ENCODE measurements at regions not wholly inside any gene's neighbourhood (a gene's known extent, or its start where the extent isn't known, plus 50 kb on each side); places are given as distances from the start of the nearest gene placed in this dataset.

DNA sequence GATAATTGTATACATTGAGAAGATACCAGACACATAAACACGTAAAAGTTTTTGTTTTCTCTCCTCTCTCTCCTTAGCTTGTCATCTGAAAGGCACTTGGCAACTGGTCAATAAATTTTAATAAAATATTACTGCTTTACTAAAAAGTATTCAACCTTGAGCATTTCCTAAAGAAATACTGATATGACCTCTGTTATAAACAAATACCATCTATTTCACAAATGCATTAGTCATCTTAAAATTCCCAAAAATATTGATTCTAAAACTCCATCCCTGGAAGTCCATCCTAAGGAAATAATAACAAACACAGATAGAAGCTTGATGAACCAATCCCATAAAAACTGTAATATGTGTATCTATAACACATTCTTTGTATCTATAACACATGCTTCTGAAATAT is 483.2 kb downstream of the TLR4 start:
- DNase-seq (ENCODE audit: low spot score) = no peak

DNA sequence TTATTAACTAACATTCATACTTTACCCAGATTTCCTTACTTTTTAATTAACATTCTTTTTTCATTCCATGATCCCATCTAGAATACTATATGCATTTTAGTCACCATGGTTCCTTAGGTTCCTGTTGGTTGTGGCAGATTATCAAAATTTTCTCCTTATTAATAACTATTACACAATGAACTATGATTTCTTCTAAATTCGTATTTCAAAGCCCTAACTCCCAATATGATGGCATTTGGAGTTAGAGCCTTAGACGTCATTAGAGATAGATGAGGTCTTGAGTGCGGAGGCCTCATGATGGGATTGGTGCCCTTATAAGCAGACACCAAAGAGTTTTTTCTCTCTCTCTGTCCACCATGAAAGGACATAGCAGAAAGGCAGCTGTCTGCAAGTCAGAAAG is 485.4 kb downstream of the TLR4 start:
- DNase-seq (ENCODE audit: low spot score) = no peak

DNA sequence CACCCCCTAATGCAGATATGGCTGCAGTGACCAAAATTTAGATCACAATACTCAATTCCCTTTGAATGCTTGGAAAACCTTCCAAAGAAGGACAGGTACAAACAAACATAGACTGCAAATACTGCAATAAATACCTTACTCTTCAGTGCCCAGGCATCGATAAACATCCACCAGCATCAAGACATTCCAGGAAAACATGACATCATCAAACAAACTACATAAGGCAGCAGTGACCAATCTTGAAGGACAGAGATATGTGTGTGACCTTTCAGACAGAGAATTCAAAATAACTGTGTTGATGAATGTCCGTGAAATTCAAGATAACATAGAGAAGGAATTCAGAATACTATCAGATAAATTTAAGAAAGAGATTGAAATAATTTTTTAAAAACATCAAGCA is 488.6 kb downstream of the TLR4 start:
- DNase-seq (ENCODE audit: low spot score) = no peak

DNA sequence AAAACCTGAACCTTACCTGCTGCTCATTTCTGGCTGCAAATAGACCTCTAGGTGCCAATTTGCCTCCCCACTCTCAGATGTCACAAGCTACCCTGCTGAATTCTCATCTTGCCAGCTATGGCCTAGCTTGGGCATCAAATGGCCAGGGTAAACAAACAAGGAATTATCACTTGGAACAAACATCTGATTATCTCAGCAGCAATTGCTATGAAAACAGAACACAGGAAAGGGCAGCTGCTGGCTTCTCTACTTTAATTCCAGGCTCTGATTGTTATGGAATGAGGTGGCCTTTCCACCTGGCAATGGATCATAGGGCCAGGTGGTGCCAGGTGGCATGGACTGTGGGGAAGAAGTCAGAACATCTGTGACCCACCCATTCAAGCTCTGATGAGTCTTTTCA is 505.1 kb downstream of the TLR4 start:
- DNase-seq (ENCODE audit: low spot score) = no peak

DNA sequence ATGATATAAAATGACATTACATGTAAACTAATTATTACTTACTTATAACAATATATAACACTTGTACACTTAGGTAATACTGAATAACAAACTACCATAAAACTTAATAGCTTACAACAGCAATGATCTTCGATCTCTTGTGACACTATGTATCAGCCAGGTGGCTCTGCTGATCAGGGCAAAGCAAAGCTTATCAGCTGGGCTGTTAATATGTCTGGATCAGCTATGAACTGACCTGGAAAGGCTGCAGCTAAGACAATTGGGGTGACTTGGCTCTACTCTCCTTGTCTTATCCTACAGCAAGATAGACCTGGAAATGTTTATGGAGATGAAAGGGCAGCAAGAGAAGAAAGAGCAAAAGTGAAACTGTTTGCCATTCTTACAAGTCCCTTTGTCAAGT is 511.3 kb downstream of the TLR4 start:
- DNase-seq (ENCODE audit: low spot score) = no peak

DNA sequence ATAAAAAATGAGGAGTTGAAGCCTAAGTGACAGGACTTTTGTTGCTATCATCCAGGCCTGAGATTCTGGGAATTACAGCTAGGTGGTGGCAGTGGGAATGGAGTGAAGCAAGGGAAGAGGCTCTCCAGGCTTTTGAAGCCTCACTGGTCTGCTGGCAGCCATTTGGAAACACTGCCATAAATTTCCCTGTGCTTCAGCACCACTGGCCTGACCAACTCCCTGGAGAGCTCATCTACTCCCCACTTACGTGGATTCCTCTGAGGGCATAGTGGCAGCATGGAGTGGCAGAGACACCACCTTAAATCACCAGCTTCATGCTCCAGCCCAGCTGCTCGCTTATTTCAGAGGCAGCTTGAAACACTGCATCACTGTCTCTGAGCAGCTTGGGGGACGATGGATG is 518.2 kb downstream of the TLR4 start:
- no peak for DNase-seq (ENCODE audit: low spot score)

DNA sequence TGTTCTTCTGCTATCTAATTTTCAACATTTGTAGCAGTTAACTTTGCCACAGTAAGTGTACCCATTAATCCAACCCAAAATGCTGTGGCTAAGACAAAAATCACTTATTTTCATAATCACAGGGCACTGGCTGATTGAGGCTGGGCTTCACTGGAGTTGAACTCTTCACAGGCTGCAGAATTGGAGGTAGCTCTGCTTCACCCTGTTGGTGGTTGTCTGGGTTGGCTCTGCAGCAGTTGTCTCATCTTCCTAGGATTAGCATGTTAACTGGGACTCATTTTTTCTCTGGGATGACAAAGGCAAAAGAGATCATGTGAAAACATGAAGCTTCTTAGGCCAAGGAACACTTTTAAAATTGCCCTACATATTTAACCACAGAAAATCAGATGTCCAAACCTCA is 518.9 kb downstream of the TLR4 start:
- no peak for DNase-seq (ENCODE audit: low spot score)

DNA sequence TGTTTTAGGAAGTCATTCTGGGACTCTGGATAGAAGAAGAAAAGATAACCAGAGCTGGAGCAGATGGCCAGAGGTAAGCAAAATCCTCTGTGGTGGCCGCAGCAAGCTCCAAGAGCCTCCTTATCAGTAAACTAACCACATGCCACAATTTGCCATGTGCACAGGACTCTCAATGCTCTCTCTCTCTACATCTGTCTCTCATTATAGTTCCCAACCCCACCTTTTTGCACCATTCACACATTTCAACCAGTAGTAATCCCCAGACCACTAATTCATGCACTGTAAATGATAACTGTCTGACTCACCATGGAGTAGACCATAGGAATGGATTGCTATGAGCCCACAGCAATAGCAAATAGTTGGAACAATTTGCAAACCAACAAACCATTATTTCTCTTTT is 526.1 kb downstream of the TLR4 start:
- no peak for DNase-seq (ENCODE audit: low spot score)

DNA sequence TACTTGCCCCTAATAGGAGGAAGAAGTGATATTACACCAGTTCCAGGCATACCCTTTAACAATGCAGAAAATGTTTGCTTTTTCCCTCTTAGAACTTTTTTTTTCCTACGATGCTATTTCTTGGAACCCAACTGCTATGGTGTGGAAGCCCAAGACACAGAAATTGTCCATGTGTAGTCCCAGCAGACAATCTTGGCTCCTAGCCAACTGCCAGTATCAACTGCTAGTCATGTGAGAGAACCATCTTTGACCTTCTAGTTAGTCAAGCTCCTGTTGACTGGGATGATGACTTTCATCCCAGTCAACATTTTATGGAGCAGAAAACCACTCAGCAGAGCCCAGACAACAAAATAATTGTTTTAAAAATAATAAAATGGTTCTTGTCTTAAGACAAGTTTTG is 532.4 kb downstream of the TLR4 start:
- no peak for DNase-seq (ENCODE audit: low spot score)

DNA sequence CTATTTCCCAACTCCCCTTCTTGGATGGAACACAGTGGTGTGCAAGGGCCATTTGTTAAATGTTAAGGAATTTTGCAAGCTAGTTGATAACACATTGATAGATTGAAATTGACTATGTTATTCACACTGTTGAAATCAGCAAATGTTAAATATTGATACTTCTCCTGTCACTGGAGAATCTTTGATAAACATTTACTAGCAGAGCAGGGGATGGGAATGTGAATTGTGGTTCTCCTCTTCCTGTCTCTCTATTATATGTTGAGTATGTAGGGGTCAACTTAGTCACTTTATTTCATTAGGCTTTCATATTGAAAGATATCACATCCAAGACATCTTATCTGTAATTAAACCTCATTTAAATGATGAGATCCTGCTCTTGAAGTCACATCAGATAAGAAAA is 533.9 kb downstream of the TLR4 start:
- no peak for DNase-seq (ENCODE audit: low spot score)

DNA sequence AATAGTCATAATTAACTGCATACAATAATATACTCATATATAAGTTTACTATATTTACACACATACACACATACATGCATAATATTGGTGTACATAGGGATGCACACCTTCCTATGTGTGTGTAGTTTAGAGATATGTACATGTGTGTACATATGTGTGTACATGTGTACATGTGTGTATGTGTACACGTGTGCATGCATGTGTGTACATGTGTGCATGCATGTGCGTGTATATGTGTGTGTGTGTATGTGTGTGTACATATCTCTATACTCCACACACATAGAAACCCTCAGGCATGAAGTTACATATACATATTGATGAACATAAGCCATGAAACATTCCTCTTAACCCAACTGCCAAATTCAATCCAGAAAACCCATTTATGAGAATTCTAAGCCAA is 547.8 kb downstream of the TLR4 start:
- DNase-seq (ENCODE audit: low spot score) = no peak

DNA sequence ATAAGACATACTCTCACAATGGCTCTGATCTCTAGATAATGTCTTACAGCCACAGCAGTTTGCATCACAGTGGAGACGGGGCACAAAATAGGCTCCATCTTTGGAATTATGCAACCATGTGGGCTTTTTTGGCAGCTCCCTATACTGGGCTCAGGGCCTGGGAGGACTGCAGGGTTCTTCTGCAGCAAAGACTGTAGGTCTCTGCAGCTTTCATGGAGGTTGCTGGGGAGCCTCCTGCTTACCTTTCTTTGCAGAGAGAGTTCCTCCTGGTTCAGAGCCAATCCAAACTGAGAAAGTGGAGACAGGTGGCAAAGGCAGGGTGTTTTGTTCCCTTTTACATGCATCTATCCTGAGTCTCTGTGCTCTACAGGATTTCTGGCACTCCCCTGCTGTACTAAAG is 558.0 kb downstream of the TLR4 start:
- DNase-seq (ENCODE audit: low spot score) = no peak

DNA sequence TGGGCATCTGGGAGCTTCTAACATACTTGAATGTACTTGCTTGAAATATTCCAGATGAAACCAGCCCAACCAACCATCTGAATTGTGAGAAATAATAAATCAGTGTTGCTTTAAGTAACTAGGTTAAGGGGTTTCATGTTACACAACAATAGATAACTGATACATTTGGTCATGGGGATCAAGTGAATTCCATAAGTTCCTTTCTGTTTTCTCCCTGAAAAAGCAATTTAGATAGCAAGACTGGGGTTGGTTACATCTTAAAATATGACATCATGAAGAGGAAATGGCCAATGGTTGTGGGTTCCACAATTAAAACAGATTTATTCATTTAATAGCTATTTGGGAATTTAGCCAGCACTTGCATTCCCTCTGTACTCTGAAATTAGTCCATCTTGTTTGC is 559.7 kb downstream of the TLR4 start:
- no peak for DNase-seq (ENCODE audit: low spot score)

DNA sequence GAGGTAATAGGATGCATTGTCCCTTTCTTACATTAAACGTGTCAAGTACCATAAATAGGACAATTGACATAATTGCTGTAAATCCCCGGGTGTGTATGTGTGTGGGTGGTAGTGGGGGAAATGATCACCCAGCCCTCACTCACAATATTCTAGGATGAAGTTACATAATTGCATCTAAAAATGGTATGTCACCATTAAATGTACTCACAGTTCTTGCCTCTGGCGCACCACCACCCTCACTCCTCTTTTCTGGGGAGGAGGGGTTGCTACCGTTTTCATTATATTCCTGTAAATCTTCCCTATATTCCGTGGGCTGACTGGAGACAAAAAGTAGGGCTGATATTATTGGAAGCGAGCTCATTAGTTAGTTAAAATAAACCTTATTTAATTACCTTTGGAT is 563.8 kb downstream of the TLR4 start:
- DNase-seq (ENCODE audit: low spot score) = no peak

DNA sequence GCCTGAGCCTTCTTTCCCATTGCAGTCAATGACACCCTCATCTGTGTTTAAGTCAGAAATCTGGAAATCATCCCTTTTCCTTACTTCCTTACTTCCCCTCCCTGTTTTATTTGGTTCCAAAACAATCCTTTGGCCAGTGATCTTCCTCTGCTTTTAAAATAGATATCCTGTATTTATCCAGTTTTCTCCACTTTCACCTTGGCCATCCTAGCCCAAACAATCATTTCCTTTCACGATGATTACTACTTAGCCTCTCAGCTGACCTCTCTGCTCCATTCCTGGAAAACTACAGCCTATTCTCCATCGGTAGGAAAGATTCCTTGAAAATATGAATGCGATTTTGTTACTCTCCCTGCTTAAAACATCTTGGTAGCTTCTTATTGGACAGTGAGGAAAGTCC is 565.4 kb downstream of the TLR4 start:
- DNase-seq (ENCODE audit: low spot score) = no peak

DNA sequence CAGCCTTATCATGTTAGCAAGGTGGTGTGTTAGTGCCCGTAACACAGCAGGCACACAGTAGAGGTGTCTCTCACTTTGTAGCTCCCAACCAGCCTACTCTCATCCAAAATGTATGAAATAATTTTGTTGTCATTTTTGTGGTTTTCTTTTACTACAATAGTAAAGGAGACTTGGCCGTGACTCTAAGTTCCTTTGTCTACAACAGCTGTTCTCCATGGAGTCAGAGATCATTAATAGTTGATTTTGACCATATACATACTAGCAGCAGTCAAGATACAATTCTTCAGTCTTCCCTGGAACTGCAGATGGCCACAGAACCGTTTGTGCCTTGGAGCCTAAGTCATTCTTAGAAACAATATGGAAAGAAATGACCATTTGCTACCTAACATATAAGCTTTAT is 567.1 kb downstream of the TLR4 start:
- no peak for DNase-seq (ENCODE audit: low spot score)

DNA sequence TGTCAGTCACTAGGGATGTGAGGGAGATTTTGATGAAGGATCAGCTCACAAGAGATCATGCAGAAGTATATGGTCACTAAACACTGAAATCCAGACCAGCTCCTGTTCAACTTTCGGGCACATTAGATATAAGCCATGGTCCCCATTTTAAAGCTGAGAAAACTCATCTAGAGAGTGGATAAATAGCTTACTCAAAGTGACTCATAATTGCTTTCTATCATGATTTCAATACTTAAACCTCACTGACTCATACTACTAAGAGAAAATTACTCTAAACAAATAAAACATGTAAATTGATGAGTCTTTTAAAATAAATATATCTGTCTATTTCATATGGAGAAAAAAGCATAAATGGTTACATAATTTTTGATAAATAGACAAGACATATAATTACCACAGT is 567.7 kb downstream of the TLR4 start:
- no peak for DNase-seq (ENCODE audit: low spot score)

DNA sequence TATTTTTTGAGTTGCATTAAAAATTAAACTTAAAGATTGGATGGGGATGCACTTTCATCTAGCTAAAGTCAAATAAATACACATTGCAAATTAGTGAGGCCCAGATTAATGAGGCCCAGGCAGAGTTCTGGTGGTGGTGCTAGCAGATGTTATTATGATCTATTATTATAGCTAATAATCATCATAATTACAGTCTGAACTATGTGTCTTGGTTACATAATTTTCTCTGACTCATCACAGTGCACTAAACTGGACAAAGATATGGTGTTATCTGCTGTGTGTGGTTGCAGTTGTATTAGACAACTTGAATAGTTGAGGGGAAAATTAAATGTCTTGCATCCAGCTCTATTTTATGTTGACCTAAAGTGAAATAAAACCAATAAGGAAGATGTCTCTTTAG is 568.8 kb downstream of the TLR4 start:
- DNase-seq (ENCODE audit: low spot score) = no peak

DNA sequence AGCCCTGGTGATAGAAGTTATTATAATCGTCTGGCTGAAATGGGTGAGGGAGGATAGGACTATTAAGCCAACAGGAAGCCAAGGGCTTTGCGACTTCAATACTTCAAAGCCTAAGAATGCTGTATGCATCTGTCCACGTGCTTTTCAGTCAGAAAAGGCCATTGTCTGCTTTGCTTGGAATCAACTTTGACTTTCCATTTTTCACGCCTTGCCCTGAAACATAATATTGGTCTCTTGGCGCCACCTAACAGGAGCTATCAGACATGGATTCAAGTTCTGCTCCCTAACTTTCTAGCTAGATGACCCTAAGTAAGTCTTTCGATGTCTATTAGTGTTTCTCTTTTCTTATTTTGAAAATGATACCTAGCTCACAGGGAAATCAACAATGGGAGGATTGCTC is 572.6 kb downstream of the TLR4 start:
- DNase-seq (ENCODE audit: low spot score) = no peak

DNA sequence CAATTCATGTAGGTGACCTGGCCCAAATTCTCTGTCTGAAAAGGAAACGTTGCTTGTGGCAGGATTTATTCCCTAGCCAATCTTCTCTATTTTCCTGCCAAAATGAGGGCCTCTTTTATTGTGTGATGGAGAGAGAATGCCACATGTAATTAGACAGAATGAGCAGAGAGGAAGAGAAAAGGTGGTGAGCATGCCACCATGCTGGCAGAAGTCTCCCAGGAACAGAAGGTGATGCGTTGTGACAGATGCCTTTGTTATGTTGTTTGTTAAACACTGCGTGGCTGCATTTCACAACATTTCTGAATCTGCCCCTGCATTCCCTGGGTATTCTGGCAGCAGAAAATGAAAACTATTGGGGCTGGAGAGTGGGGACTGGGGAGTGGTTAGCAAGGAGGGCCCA is 577.6 kb downstream of the TLR4 start:
- DNase-seq (ENCODE audit: low spot score) = no peak

DNA sequence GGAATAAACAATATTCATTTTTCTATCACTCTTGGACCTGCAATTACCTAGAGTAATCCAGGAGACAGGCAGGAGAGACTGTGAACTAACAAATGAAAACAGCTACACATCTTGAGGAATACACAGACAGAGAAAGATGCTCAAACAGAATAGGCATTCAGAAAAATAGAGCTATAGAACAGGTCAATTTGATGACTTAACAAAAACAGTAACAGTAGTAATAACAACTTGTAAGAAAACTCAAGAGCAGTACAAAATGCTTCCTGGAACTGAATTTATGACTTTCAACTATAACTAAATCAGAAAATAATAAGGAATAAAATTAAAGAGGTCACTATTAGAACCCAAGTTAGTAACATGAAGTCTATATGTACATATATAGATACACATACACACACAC is 579.3 kb downstream of the TLR4 start:
- no peak for DNase-seq (ENCODE audit: low spot score)

DNA sequence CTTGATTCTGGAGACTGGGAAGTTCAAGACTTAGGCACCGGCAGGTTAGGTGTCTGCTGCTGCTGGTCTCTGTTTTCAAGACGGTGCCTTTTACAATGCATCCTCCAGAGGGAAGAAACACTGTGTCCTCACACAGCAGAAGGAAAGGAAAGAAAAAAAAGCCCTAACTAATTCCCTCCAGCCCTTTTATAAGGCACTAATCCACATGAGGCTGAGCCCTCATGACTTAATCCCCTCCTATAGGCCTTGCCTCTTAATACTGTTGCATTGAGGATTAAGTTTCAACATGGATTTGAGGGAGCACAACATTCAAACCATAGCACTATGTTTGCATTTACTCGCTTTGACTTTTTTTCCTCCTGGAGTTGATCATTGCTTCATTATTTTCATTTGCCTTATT is 585.9 kb downstream of the TLR4 start:
- DNase-seq (ENCODE audit: low spot score) = no peak

DNA sequence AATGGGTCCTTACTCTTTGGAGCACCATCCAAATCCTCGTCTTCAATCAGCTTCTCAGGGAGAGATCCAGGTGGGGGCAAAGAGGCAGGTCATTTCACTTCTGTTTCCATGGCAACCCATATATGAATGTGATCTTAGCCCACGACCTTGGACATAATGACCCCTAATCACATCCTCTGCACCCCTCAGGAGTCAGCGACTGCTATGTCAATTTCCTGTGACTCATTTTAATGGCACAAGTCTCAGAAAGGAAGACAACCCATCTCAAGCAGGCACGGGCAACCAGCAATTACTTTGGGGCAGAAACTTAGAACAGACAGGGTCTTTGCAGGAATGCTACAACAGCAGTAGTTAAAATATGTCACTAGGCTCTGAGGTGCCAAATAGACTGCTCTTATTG is 591.2 kb downstream of the TLR4 start:
- no peak for DNase-seq (ENCODE audit: low spot score)

DNA sequence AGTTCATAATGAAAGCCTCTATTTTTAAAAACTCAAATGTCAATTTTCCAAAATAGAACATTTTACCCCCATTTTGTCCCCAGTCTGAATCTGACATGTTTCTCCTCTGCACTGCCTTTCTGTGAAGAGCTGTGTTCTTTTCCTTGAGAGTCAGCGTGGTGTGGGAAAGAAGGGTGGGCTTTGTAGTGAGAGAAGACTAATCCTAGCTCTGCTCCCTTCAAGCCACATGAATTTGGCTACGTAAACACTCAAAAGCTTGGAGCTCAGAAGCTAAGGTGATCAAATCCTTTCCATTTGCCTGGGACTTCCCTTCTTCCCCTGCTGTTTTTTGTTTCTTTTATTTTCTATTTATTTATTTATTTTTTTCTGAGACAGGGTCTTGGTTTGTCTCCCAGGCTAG is 598.5 kb downstream of the TLR4 start:
- no peak for DNase-seq (ENCODE audit: low spot score)

DNA sequence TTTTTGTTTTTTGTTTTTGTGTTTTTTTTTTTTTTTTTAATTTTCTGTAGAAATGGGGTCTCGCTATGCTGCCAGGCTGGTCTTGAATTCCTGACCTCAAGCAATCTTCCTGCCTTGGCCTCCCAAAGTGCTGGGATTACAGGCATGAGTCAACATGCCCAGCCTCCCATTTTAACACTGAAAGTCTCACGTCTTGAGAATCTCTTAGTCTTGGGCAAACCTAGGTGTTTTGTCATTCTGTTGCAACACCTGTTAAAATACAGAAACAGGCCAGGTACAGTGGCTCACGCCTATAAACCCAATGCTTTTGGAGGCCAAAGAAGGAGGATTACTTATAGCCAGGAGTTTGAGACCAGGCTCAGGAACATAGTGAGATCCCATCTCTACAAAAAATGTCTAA is 599.0 kb downstream of the TLR4 start:
- DNase-seq (ENCODE audit: low spot score) = no peak

DNA sequence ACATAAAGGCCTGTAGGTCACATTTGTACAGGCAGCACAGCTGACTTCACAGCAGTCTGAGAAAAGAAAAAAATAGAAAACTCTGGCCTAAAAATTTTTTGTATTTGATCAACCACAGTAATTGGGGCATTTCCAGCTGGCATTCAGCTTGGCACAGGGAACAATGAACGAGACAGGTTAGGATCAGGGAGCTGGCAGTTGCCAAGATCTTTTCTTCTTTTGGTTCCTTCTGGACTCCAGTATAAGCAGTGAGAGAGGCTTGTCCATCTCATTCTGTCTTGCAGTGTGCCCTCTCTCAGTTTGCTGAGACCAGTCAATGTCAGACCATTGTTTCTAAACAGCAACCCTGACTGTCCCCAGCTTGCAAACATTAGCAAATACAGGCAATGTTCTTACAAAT is 601.1 kb downstream of the TLR4 start:
- DNase-seq (ENCODE audit: low spot score) = no peak
